ENCODE measurements at regions not wholly inside any gene's neighbourhood (a gene's known extent, or its start where the extent isn't known, plus 50 kb on each side); places are given as distances from the start of the nearest gene placed in this dataset.

DNA sequence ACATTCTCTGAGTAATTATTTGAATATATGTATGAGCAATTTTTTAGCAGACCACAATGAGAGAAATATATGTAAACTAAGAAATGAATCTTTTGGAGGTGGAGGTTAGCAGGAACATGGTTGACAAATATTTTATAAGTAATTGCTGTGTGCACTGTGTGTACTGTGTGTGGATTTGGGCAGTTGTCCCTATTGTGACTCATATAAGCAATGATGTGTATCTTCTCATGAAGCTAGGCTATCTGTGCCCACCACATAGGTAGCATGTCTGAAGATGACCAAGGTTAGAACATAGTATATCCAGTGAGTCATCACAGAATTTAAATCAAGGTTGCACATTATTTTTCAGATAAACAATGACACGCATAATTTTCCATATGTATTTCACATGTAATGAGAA is 713.9 kb upstream of the GBE1 start:
- no peaks in the 10 kb centered on the region for H3K4me1 ChIP-seq
- no peaks in the 10 kb centered on the region for H3K9me3 ChIP-seq
- no peak overlapping the region for H3K27ac ChIP-seq
- H3K36me3 ChIP-seq: no peaks in the 10 kb centered on the region
- TF ChIP-seq, protein P1, sequence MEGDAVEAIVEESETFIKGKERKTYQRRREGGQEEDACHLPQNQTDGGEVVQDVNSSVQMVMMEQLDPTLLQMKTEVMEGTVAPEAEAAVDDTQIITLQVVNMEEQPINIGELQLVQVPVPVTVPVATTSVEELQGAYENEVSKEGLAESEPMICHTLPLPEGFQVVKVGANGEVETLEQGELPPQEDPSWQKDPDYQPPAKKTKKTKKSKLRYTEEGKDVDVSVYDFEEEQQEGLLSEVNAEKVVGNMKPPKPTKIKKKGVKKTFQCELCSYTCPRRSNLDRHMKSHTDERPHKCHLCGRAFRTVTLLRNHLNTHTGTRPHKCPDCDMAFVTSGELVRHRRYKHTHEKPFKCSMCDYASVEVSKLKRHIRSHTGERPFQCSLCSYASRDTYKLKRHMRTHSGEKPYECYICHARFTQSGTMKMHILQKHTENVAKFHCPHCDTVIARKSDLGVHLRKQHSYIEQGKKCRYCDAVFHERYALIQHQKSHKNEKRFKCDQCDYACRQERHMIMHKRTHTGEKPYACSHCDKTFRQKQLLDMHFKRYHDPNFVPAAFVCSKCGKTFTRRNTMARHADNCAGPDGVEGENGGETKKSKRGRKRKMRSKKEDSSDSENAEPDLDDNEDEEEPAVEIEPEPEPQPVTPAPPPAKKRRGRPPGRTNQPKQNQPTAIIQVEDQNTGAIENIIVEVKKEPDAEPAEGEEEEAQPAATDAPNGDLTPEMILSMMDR (IDR thresholded peaks at IDR 0.05): no peak
- ATAC-seq (no peak), FAIRE-seq (no peak), DNase-seq (no peak)
- intact Hi-C loops (cut with DNase I): no loop called here
- H3K4me3 ChIP-seq: no peak overlapping the region
- 88 to 92% methylated on average over 1 of the region's 1 CpG for WGBS, 2 donors
- H3K27me3 ChIP-seq: no peaks in the 10 kb centered on the region

DNA sequence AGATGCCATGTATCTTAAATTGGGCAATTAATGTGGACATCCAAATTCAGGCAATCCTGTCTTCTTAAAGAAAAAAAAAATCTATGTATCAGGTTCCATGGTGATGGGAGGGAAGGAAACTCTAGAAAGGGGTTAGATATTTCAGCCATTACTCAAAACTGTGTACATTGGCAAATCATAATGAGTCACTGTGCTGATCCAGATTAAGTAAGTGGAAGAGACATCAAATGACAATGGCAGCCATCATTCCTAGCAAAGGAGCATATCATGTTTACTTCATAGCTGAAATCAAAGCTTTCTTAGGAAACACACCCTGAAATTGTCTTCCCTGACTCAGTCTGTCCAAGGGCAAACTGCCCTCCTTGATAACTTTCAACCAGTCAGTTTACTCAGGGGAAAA is 713.3 kb upstream of the GBE1 start:
- H3K9me3 ChIP-seq: no peaks in the 10 kb centered on the region
- H3K36me3 ChIP-seq: no peaks in the 10 kb centered on the region
- FAIRE-seq (no peak), ATAC-seq (no peak), DNase-seq (no peak)
- no peaks in the 10 kb centered on the region for H3K27me3 ChIP-seq
- H3K27ac ChIP-seq: no peak overlapping the region
- TF ChIP-seq, protein P1 (IDR thresholded peaks at IDR 0.05): no peak
- intact Hi-C loops (cut with DNase I): no loop called here
- H3K4me1 ChIP-seq: no peaks in the 10 kb centered on the region
- no peak overlapping the region for H3K4me3 ChIP-seq

DNA sequence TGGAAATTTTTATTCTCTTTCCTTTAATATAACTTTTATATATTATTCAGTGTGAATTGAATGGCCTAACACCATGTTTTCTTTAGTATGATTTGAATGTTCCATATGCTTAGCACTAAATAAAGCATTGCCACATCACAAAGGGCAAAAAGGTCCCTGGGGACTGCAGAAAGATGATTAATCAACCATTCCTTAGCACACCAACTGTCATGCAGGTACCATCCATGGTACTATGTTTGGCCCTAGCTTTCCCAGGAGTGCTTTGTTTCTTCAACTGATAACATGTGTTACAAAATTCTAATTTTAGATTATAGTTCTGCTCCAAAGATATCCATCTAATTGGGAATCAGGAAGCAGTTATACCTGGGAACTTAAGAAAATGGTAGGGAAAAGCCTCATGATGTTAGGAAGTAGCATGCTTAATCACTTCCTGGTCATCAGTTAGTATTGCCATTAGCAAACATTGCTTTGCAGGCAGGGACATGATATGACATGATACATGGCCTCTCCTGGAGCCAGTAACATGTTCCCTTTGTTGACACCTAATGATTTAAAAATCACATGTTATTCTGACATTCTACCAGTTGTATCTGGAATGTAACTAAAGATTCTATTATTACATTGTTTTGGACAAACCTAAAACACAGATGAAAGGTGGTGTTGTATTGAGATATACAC is 712.6 kb upstream of the GBE1 start:
- H3K27me3 ChIP-seq: no peaks in the 10 kb centered on the region
- TF ChIP-seq, protein P1 (IDR thresholded peaks at IDR 0.05): no peak
- H3K36me3 ChIP-seq: no peaks in the 10 kb centered on the region
- DNase-seq (no peak), FAIRE-seq (no peak), ATAC-seq (no peak)
- H3K4me1 ChIP-seq: no peaks in the 10 kb centered on the region
- intact Hi-C loops (cut with DNase I): no loop called here
- no peak overlapping the region for H3K4me3 ChIP-seq
- no peaks in the 10 kb centered on the region for H3K9me3 ChIP-seq
- no peak overlapping the region for H3K27ac ChIP-seq

DNA sequence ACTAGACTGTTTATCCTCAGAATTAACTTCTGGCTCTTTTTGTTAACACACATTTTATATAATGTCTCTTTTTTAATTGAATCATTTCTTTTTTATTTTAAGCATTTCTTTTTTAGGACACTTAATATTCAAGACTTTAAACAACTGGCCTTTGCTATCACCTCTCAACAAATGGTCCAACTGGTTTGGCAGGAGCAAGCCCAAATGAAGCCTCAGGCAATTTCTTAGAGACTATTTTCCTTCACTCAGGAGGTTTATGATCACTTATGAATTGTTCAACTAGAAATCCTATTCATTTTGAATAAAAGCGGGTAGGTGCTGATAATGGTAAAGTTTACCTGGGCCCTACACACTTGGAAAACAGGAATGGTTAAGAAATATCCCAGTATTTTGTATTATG is 705.6 kb upstream of the GBE1 start:
- H3K27ac ChIP-seq: no peak overlapping the region
- intact Hi-C loops (cut with DNase I): no loop called here
- no peak overlapping the region for H3K4me3 ChIP-seq
- 87 to 97% methylated on average over 1 of the region's 1 CpG for WGBS, 2 donors
- H3K27me3 ChIP-seq: no peaks in the 10 kb centered on the region
- H3K36me3 ChIP-seq: no peaks in the 10 kb centered on the region
- no peaks in the 10 kb centered on the region for H3K4me1 ChIP-seq
- no peak for ATAC-seq
- FAIRE-seq: no peak
- H3K9me3 ChIP-seq: no peaks in the 10 kb centered on the region
- TF ChIP-seq, protein P1 (IDR thresholded peaks at IDR 0.05): no peak
- no peak for DNase-seq

DNA sequence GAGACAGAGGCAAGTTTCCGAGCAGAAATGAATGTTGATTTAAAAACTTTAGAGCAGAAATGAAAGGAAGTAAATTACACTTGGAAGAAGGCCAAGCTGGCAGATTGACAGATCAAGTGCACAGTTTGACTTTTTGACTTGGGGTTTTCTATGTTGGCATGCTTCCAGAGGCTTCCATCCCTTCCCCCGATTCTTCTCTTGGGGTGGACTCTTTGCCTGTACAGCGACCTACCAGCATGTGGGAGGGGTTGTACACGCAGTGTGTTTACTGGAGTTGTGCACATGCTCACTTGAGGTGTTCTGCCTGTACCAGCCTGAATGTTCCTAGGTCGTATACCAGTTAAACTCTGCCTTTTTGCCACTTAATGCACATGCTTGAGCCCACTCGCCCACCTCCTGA is 701.5 kb upstream of the GBE1 start:
- DNase-seq (no peak), FAIRE-seq (no peak), ATAC-seq (peak in 1 of 4 donors; percentile 37)
- Histone ChIP-seq H3K4me3 (no peak overlapping the region), H3K27ac (no peak overlapping the region), H3K27me3 (no peaks in the 10 kb centered on the region), H3K4me1 (no peaks in the 10 kb centered on the region), H3K9me3 (no peaks in the 10 kb centered on the region), H3K36me3 (no peaks in the 10 kb centered on the region)
- intact Hi-C loops (cut with DNase I): no loop called here
- WGBS, 2 donors: 31 to 36% methylated on average over 6 of the region's 6 CpGs
- TF ChIP-seq, protein P1 (IDR thresholded peaks at IDR 0.05): no peak

Data from pancreas (tissue), 10 donors.